SK-N-SH (cell line): ENCODE measurements at regions not wholly inside any gene's neighbourhood (a gene's known extent, or its start where the extent isn't known, plus 50 kb on each side); places are given as distances from the start of the nearest gene placed in this dataset.

Experiments used
- CTCF ChIA-PET: fragments of 300-600, 350-600 bp; formaldehyde crosslinking; extraction: SDS; loops from one replicate; lab custom pipeline; 2021; lab: Yijun Ruan, JAX
- POLR2A ChIA-PET: fragments of 350-600 bp; sonication (Branson Sonifier 250); formaldehyde crosslinking; extraction: SDS; loops from one replicate; lab custom pipeline; 2020; ENCODE audit warnings: antibody characterized with exemption, inconsistent platforms; lab: Yijun Ruan, JAX
- DNase-seq: peaks from one replicate; pipeline ENCODE4 v3.0.0; 2012
- H2AFZ ChIP-seq: fragments of 200-600 bp; sonication (generic); 2 replicates; pipeline ENCODE4 v1.8.1; 2016; ENCODE audit warnings: antibody characterized with exemption, mild to moderate bottlenecking, low read depth
- H3F3A ChIP-seq: fragments of 200-600 bp; sonication (generic); replicated peaks from 2 replicates; pipeline ENCODE3; 2016; ENCODE audit warnings: antibody characterized with exemption, mild to moderate bottlenecking; ENCODE audit not compliant: insufficient read depth
- H3K27ac ChIP-seq, 2 experiments: fragments of 200-500 bp in 1 of 2; fragments of 200-600 bp in 1 of 2; sonication (Bioruptor generic) in 1 of 2; sonication (generic), shearing (Covaris generic) in 1 of 2; 2 replicates each; pipeline versions ENCODE4 v1.5.1 to v1.6.1; 2014 to 2016; ENCODE audit warnings: low read depth in 2 of 2, inconsistent platforms in 1 of 2, low read length in 1 of 2, mild to moderate bottlenecking in 1 of 2, mixed read lengths in 1 of 2
- H3K27me3 ChIP-seq: fragments of 200-600 bp; sonication (generic), shearing (Covaris generic); 2 replicates; pipeline ENCODE4 v1.6.1; 2016; ENCODE audit warnings: mixed run types; ENCODE audit not compliant: insufficient read depth
- H3K36me3 ChIP-seq, 2 experiments: fragments of 200-500 bp in 1 of 2; fragments of 200-600 bp in 1 of 2; sonication (Bioruptor generic) in 1 of 2; sonication (generic) in 1 of 2; replicated peaks in 1 of 2; 2 replicates each; pipeline versions ENCODE3 to v1.5.1; 2014 to 2016; ENCODE audit warnings: low read length in 1 of 2, mild to moderate bottlenecking in 1 of 2; ENCODE audit not compliant: insufficient read depth in 2 of 2, control insufficient read depth in 1 of 2
- H3K4me1 ChIP-seq, 2 experiments: fragments of 200-500 bp in 1 of 2; fragments of 200-600 bp in 1 of 2; sonication (Bioruptor generic) in 1 of 2; sonication (generic), shearing (Covaris generic) in 1 of 2; 2 replicates each; pipeline versions ENCODE4 v1.5.1 to v1.6.1; 2014 to 2016; ENCODE audit warnings: low read depth in 1 of 2, low read length in 1 of 2, mixed run types in 1 of 2; ENCODE audit not compliant: insufficient read depth in 2 of 2, control insufficient read depth in 1 of 2
- H3K4me2 ChIP-seq: fragments of 200-600 bp; sonication (generic), shearing (Covaris generic); 2 replicates; pipeline ENCODE4 v1.6.1; 2017; ENCODE audit warnings: mixed run types
- H3K4me3 ChIP-seq, 2 experiments: fragments of 200-500 bp in 1 of 2; fragments of 200-600 bp in 1 of 2; sonication (Bioruptor generic) in 1 of 2; sonication (generic), shearing (Covaris generic) in 1 of 2; 2 replicates each; pipeline versions ENCODE4 v1.5.1 to v1.8.1; 2014 to 2016; ENCODE audit warnings: low read depth in 2 of 2, inconsistent platforms in 1 of 2, low read length in 1 of 2, mild to moderate bottlenecking in 1 of 2, mixed read lengths in 1 of 2, moderate library complexity in 1 of 2
- H3K79me2 ChIP-seq: fragments of 200-600 bp; sonication (generic); 2 replicates; pipeline ENCODE4 v1.8.1; 2017; ENCODE audit warnings: mild to moderate bottlenecking; ENCODE audit not compliant: insufficient read depth
- H3K9ac ChIP-seq: fragments of 200-600 bp; sonication (generic); 2 replicates; pipeline ENCODE4 v1.6.1; 2017; ENCODE audit warnings: mixed run types
- H3K9me2 ChIP-seq: fragments of 200-600 bp; sonication (generic); 2 replicates; pipeline ENCODE4 v1.6.1; 2017; ENCODE audit warnings: mixed run types
- H3K9me3 ChIP-seq: fragments of 200-600 bp; sonication (generic); 2 replicates; pipeline ENCODE4 v1.6.1; 2017; ENCODE audit warnings: mixed run types, mild to moderate bottlenecking, moderate library complexity
- H4K20me1 ChIP-seq: fragments of 200-600 bp; sonication (generic); 2 replicates; pipeline ENCODE4 v1.6.1; 2017; ENCODE audit warnings: mild to moderate bottlenecking, mixed run types; ENCODE audit not compliant: insufficient read depth
- CHD2 ChIP-seq: fragments of 150-350 bp; IDR thresholded peaks from 2 replicates; pipeline ENCODE4 v1.6.1; 2018; ENCODE audit warnings: low read length; ENCODE audit not compliant: partially characterized antibody
- EZH2phosphoT487 ChIP-seq: fragments of 200-600 bp; sonication (generic); IDR thresholded peaks from 2 replicates; pipeline ENCODE4 v1.6.1; 2017; ENCODE audit warnings: low read depth, mixed run types, mild to moderate bottlenecking, antibody characterized with exemption, moderate library complexity, borderline replicate concordance
- GATA2 ChIP-seq: sonication (generic); formaldehyde crosslinking; IDR thresholded peaks from 2 replicates; pipeline ENCODE4 v1.5.0; 2020; ENCODE audit warnings: mild to moderate bottlenecking, missing genetic modification reagents
- MEF2A ChIP-seq: IDR thresholded peaks from 2 replicates; pipeline ENCODE4 v1.4.0; 2012; ENCODE audit warnings: low read depth, borderline replicate concordance
- MXI1 ChIP-seq: IDR thresholded peaks from 2 replicates; pipeline ENCODE4 v1.6.1; 2012; ENCODE audit warnings: mild to moderate bottlenecking, low read depth, low read length, improper control_type of control experiment
- NRF1 ChIP-seq: IDR thresholded peaks from 2 replicates; pipeline ENCODE4 v1.6.1; 2012; ENCODE audit warnings: low read depth, mild to moderate bottlenecking, low read length
- POLR2AphosphoS5 ChIP-seq: IDR thresholded peaks from 2 replicates; pipeline ENCODE4 v1.6.1; 2012; ENCODE audit warnings: low read depth, low read length
- RAD21 ChIP-seq: IDR thresholded peaks from 2 replicates; pipeline ENCODE4 v1.6.1; 2012; ENCODE audit warnings: mild to moderate bottlenecking, low read length
- REST ChIP-seq: IDR thresholded peaks from 2 replicates; pipeline ENCODE4 v1.6.1; 2012; ENCODE audit warnings: mild to moderate bottlenecking, low read depth, low read length, moderate library complexity
- RFX5 ChIP-seq: IDR thresholded peaks from 2 replicates; pipeline ENCODE4 v1.6.1; 2012; ENCODE audit warnings: mild to moderate bottlenecking, improper control_type of control experiment, low read length
- SIN3A ChIP-seq: IDR thresholded peaks from 2 replicates; pipeline ENCODE4 v1.6.1; 2012; ENCODE audit warnings: low read depth, mild to moderate bottlenecking, low read length, moderate library complexity, borderline replicate concordance
- TAF1 ChIP-seq: IDR thresholded peaks from 2 replicates; pipeline ENCODE4 v1.6.1; 2012; ENCODE audit warnings: low read depth, mild to moderate bottlenecking, low read length, moderate library complexity, borderline replicate concordance
- USF1 ChIP-seq: IDR thresholded peaks from 2 replicates; pipeline ENCODE4 v1.4.0; 2012; ENCODE audit warnings: low read depth, borderline replicate concordance
- USF2 ChIP-seq: fragments of 150-350 bp; IDR thresholded peaks from 2 replicates; pipeline ENCODE4 v1.6.1; 2017; ENCODE audit warnings: antibody characterized with exemption, low read length, low read depth, borderline replicate concordance
- ZBTB33 ChIP-seq: IDR thresholded peaks from 2 replicates; pipeline ENCODE4 v1.4.0; 2012; ENCODE audit warnings: low read depth, borderline replicate concordance
- WGBS: methylation state at CpG from one replicate; pipeline ENCODE4 v1.1.6; 2017; ENCODE audit warnings: low lambda C conversion rate; 5-methylcytosine and 5-hydroxymethylcytosine counted together

GRCh38 chr9:106587042-106587441 is 275.9 kb upstream of the ZNF462 start:
- H3K27ac ChIP-seq = no peak overlapping the region
- POLR2A ChIA-PET = no interaction called here
- no peak for DNase-seq
- H3K79me2 ChIP-seq = no peaks in the 10 kb centered on the region
- H3F3A ChIP-seq = no peaks in the 10 kb centered on the region
- H3K36me3 ChIP-seq = no peaks in the 10 kb centered on the region
- H3K9me2 ChIP-seq = no peaks in the 10 kb centered on the region
- H2AFZ ChIP-seq = no peak overlapping the region
- H4K20me1 ChIP-seq = no peaks in the 10 kb centered on the region
- H3K4me3 ChIP-seq = no peak overlapping the region
- CTCF ChIA-PET = no interaction called here
- no peaks in the 10 kb centered on the region for H3K27me3 ChIP-seq
- H3K9ac ChIP-seq = no peak overlapping the region
- H3K4me1 ChIP-seq = no peaks in the 10 kb centered on the region
- H3K9me3 ChIP-seq = no peaks in the 10 kb centered on the region
- no peak overlapping the region for H3K4me2 ChIP-seq
- TF ChIP-seq ZBTB33 = no peak
- no peak for TF ChIP-seq MXI1
- TF ChIP-seq MEF2A = no peak
- no peak for TF ChIP-seq POLR2AphosphoS5
- no peak for TF ChIP-seq NRF1
- no peak for TF ChIP-seq TAF1
- TF ChIP-seq, all 33 proteins: peak for 0
- WGBS = 32% methylated on average over 2 of the region's 2 CpGs

GRCh38 chr9:106588626-106589025 is 274.3 kb upstream of the ZNF462 start:
- Histone ChIP-seq H3K4me3 (no peak overlapping the region), H3F3A (no peaks in the 10 kb centered on the region), H3K27me3 (no peaks in the 10 kb centered on the region), H2AFZ (no peak overlapping the region), H3K9ac (no peak overlapping the region), H3K9me3 (no peaks in the 10 kb centered on the region), H3K4me2 (no peak overlapping the region), H3K36me3 (no peaks in the 10 kb centered on the region), H3K79me2 (no peaks in the 10 kb centered on the region), H4K20me1 (no peaks in the 10 kb centered on the region), H3K4me1 (no peaks in the 10 kb centered on the region; a peak in 1 of 4 replicates), H3K27ac (no peak overlapping the region), H3K9me2 (no peaks in the 10 kb centered on the region)
- ChIA-PET CTCF (no interaction called here), POLR2A (no interaction called here)
- DNase-seq = no peak
- 25% methylated on average over 5 of the region's 5 CpGs for WGBS
- no peak for TF ChIP-seq POLR2AphosphoS5
- no peak for TF ChIP-seq REST
- TF ChIP-seq RFX5 = no peak
- no peak for TF ChIP-seq RAD21
- TF ChIP-seq CHD2 = no peak
- no peak for TF ChIP-seq SIN3A
- no peak for TF ChIP-seq USF2
- TF ChIP-seq EZH2phosphoT487 = no peak
- TF ChIP-seq GATA2 (CRISPR knock-in tag) = no peak
- no peak for TF ChIP-seq NRF1
- TF ChIP-seq USF1 = no peak
- TF ChIP-seq ZBTB33 = no peak
